HG03439 (cell line): ENCODE measurements at regions not wholly inside any gene's neighbourhood (a gene's known extent, or its start where the extent isn't known, plus 50 kb on each side); places are given as distances from the start of the nearest gene placed in this dataset.

Experiments
- ATAC-seq: cut with Tn5 transposase; IDR thresholded peaks from one replicate; pipeline ENCODE4 v1.9.1; 2021; ENCODE audit warnings: mild to moderate bottlenecking, moderate library complexity; ENCODE audit not compliant: unreplicated experiment

DNA sequence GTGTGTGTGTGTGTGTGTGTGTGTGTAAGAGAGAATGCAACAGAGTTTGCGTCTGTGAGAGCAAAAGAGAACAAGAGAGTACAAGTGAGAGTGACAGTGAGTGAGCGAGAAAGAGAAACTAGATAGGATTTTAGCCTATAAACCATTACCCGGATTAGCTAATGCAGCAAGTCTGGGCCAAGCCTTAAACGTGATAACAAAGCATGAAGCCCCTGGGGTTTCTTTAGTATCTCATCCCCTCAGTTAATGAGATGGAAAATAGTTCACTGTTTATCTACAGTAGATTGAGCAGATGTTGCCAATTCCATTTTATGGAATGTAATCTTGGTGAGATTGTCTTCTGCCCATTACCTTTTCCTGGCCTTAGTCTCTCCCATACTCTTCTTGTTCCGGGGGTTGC, 114.5 kb downstream of the MAT2B start:
- ATAC-seq = no peak

DNA sequence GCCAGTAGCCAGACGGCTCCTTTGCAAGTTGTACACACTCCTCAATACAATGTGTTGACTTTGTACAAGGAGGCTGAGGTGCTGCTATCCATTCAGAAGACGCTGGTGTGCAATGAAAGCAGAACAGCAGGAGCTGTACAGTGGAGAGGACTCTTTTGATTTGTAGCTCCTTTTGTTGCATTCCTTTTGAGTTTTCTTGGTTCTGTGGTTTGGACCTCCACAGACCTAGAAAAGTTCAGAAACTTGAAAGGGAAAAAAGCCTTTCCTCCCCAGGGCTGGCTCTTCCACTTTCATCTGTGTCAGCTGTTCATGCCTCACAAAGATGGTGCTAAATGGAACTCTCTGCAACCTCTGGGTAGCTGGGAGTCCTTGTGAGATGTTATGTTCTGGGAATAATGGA, 117.4 kb downstream of the MAT2B start:
- no peak for ATAC-seq

DNA sequence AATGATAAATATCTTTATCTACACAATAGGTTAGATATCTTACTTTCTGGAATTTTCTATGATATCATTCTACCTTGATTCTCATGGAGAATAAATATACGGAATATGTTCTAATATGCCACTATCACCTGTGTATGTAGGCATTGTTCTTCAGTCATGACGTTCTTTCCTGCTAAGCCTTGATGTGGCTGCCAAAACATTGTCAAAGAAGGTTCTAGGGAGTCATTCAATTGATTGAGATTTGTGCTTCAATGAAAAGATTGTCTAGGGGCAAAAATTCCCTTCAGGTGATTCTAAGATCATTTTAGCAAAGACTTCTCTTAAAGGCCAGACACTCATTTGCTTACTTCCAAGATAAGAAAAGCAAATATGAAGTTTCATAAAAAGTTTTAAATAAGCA, 118.1 kb downstream of the MAT2B start:
- no peak for ATAC-seq

DNA sequence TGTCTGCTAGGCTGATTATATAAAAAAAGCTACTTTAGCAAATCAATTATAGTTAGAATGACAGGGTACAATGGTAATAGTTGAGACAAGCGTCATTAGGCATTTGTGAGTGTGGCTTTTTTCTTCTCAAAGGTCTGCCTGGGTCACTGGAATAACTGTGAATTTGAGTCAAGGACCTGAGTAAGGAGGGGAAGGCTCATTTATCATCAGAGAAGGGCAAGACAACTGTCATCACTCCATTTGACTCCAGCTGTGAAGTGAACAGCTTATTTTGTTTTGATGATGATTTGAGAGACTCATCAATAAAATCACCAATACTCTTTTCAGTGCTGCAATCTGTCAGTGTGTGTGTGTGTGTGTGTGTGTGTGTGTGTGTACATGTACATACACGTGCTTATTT, 118.6 kb downstream of the MAT2B start:
- no peak for ATAC-seq

DNA sequence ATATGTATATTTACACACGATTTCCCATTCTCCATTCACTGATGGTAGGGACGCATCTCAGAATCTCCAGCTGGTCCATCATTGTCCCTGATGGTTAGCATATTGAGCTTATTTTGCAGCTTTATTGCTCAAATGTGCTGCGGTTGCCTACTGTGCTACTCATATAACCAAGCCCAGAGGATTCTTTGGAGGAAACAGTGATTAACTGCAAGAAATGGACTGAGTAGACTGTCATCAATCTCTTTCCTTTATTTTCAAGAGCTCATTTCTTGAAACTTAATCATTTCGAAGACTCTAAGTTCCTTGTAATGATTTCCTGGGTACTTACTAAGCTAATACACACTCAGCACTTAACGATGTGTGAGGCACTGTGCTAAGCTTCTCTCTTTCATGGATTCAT, 119.0 kb downstream of the MAT2B start:
- no peak for ATAC-seq

DNA sequence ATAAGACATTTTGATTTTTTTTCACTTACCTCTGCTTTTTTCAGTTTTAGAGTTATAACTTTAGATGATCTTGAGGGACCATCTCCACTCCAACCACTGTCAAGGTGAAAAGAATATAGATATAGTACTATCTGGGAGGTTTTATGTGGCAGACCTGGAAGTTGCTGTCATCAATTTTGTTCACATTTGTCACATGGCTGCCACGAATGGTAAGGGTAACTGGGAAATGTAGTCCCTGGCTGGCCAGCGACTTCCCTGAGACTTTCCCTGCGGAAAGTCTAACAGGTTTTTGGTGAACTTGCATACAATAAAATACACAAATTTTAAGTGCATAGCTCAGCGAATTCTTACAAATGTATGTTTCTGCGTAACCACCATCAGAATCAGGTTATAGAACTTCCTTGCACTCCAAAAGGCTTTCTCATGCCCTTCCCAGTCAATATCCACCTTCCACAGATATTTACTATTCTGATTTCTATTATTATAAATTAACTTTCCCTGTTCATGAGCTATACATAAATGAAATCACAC, 121.5 kb downstream of the MAT2B start:
- no peak for ATAC-seq

DNA sequence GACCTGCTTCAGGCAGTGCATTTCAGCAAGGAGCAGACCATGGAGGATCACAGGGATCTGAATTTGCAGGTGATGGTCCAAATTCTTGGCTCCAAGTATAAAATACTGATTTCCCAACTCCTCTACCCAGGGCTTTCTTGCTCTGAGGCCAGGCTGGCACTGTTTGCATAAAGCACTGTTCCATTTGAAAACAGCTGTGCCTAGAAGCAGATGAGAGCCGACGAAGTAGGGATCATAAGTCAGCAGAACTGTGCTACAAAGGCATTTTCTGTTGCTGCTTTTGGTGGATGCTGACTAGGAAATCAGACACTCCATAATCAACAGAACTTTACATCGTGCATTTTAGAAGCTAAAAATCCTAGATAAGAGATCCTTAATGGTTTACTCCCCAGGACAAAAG, 126.4 kb downstream of the MAT2B start:
- no peak for ATAC-seq

DNA sequence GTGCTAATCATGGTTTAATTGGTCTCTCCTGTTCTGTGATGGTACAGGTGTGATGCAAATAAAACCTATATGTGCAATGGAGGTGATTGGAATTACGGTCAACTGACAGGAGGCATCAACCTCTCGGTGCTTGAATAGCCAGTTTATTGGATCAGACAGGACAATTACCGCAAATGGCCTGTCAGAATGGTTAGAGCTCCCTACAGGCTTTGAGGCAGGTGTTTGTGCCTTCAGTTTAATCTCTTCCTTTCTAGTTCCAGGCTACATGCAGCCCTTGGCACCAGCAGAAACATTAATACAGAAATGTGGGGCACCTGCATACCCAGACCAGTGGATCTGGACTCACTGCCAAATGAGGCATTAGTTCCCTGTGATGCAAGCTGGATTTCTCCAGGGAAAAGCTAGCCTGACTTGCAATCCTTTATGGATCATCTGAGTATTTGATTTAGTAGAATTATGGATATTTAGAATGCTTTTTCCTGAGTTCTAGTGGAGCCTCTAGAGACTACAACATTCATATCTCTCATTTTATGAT, 128.6 kb downstream of the MAT2B start:
- ATAC-seq = no peak

DNA sequence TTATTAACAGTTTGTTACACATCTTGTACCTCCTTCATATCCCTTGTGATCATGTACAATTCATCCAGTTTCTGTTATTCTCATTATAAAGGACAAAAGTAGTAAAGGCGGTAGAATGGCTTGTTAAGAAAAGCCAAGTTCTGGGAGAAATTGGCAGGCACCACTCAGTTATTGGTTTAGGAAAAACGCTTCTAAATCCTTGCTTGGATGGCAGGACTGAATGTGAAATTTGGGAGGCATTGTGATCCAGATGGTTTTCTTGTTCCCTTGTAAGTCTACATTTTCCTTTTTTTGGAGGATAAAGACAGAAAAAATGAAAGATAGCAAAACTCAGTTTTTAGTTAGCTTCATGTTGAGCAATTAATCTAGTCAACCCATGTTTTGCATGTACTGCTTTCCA, 130.2 kb downstream of the MAT2B start:
- no peak for ATAC-seq

DNA sequence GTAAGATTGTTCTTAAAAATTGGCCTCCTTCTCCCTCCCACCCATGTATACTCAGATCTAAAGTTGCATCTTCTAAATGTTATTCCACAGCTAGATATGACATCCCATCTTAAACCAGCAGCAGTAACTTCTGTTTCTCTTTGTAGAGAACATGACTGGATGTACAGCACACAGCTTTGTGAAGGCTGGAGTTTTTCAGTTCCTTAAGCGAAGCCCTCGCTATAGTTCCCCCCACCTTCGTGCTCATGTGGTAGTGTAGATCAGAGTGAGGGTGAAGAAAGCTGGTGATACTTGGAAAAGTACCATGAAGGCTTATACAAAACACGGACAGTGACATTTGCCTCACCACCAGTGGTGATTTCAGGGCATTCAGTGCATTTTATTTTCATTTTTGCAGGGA, 137.5 kb downstream of the MAT2B start:
- ATAC-seq = no peak

DNA sequence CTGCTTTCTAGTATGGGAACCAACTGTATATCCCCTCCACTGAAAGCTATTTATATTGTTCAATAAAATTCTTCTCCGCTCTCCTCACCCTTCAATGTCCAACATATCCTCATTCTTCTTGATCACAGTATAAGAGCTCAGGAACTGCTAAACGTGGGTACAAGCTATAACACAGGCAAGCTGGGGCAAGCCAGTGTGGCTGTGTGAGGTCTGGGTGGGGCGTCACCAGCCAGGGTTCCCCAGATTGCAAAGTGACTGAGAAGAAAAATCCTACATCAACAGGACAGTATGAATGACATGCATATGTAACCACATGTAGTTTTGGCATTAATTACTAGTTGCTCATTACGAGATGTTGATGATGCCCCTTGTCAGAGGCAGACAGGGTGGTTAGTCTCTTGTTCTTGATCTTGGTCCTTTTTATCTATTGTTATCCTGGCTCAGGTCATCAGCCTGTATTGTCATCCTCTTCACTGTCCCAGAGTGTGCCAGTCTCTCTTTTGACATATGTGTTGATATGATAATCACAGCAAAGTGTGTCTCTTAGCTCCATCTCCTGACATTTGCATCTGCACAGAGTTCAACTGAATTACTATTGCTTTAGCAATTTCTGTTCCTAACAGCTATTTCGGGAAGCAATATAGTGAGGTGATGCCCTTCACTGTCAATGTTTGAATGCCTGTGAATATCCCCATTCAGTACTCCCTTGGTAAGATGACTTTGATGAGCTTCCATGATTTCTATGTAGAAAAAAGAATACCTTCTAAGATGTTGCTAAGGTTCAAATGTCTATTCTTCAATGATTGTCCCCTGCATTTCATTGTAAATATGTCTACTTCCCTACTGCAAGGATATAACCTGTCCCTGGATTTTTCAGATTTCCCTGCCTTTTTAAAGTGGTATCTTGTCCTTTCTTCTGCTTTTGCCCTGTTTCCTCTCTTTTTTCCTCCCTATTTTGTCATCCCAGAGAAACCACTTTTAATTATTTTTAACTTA, 140.3 kb downstream of the MAT2B start:
- no peak for ATAC-seq

DNA sequence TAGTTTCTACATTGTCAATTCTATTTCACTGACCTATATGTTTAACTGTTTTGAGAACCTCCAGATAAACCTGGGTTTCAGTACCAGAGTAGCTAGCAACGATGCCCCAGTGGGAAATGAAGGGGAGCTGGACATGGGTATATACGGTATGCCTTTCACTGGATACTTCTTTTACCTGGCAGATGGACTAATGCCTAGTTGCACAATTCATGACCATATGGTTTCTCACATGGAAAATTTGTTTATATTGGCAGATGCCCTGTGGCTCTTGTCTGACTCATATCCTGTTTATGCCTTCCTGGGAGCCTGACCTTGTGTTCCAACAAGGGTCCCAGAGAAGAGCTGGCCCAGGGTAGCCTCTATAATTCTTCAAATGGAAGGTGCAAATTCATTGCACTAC, 144.1 kb downstream of the MAT2B start:
- no peak for ATAC-seq

DNA sequence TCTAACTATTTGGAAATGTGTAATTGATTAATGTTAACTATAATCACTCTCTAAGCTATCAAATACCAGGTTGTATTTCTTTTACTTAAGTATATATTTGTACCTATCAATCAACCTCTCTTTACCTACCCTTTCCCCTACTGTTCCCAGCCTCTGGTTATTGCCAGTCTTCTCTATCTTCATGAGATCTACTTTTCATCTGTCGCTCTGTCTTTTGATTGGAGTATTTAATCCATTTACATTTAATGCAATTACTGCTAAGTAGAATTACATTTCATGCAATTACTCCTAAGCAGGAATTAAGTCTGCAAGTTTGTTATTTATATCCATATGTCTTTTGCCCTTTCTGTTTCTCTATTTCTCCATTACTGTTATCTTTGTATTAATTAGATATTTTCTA, 148.1 kb downstream of the MAT2B start:
- ATAC-seq = no peak

DNA sequence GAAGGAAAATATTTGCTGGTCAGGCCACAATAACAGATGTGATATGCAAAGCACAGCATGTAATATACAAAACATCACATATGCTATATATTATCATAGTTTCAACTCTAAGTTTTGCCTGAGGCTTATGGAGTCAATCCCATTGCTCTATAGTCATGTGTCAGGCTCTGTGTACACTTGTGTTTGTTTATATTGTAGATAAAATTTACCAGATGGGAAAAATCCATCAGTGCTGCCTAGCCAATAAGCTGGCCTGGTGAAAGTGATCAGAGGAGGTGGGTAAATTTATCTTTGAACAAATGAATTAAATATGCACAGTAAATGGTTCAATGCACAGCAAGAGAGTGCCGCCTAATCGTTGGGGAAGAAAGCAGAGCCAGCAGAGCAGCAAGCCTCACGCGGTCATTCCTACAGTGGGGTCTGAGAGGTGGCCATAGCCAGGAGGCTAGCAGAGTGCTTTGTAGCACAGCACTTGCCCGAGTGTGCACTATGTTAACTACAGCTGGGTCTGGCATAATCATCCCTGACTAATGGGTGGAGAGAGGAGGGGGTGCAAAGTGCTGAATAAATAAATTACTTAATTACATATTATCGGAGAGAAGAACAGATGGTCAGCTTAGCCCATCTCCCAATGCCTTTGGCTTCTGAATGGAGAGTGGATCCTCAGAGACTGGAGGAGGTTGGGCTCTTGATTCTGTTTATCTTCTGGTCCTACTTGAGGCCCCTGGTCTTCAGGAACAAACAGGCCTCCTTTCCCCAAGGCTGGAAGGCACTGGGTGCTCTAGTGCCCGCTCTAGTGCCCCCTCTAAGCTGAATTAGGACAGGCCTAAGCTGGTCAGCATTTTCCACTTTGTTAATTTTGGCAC, 153.5 kb downstream of the MAT2B start:
- ATAC-seq = no peak

DNA sequence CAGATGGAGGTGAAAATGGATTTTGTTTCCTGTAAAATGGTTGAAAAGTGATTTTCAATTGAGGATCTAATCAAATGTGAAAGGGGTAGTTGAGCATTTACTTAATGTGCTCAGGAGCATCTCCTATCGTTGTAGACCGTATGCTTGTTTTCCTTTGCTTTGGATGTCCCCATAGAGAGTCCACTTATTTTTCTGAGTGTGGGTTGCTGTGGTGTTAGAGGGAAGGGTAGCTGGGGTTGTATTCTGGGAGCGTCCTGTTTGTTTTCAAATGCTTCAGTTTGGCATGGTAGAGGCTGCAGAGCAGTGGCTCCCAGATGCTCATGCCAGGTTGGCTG, 154.1 kb downstream of the MAT2B start:
- no peak for ATAC-seq

DNA sequence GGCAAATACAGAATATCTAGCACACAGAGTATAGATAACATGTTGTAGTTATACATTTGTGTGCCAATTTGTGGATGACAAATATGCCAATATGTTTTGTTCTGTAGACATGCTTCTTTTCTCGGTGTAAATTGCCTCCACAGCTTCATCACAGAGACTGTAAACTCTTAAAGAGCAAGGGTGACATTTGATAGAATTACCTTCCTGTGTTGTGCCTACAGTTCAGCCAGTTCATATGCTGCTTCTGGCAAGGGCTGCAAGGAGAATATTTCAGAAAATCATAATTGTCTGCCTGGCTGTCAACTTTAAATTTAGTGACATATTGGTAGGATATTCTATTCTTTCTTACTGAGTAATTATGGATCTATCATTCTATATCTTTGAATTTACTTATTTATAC, 155.1 kb downstream of the MAT2B start:
- ATAC-seq = no peak

DNA sequence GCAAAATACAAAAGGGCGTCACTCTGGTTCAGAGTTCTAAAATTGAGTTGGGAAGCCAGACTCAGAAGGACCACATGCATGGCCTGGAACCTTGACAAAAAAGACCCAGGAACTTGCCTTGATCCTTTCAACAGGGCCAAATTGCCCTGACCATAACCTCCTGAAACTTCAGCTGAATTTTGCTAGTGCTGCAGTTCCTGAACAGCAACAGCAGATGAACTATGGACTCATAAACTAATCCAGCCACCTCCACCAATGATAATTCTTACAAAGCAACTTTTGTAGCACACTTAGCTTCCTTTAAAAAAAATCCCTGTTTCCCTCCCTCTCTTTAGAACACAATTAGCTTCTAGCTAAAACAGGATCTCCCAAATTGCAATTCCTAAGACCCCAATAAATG, 155.9 kb downstream of the MAT2B start:
- ATAC-seq = no peak

DNA sequence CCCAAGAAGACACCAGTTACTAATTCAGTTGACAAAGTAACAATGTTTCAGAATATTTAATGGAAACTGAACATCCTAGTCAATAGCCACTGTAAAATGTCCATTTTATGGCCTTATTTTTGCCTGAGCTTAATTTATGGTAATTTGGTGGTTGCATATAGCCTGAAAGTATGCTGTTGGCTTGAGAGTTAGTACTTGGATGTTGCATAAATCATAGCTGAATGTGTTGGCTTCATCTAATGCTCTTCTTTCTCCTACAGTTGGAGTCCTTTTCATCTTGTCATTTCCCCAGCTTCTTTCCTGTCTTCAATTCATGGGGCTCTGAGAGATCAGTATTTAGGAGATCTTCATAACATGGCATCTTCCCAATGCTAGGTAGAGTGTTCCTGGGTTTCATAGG, 164.6 kb downstream of the MAT2B start:
- no peak for ATAC-seq

DNA sequence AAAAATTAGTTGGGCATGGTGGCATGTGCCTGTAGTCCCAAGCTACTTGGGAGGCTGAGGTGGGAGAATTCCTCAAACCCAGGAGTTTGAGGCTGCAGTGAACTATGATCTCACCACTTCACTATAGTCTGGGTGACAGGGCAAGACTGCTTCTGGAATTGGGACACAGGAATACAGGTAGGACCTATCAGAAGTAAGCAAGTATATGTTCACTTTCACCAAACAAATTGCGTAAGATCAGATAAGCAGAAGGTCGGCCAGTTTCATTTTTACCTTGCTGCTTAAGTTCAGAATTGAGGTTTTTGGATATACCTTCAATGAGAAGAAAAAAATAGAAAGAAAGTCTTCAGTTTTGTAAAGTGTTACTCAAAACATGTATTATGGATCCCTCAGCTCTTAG, 171.7 kb downstream of the MAT2B start:
- ATAC-seq = no peak

DNA sequence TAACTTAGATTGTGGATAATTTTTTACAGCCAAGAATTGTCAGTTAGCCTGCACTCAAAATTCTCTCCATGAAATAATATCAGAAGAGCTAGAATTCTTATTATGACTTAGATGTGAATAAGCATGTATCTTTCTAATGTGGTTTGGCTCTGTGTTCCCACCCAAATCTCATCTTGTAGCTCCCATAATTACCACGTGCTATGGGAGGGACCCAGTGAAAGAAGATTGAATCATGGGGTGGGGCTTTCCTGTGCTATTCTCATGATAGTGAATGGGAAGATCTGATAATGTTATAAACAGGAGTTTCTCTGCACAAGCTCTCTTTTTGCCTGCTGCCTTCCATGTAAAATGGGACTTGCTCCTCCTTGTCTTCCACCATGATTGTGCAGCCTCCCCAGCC, 176.8 kb downstream of the MAT2B start:
- ATAC-seq = no peak

DNA sequence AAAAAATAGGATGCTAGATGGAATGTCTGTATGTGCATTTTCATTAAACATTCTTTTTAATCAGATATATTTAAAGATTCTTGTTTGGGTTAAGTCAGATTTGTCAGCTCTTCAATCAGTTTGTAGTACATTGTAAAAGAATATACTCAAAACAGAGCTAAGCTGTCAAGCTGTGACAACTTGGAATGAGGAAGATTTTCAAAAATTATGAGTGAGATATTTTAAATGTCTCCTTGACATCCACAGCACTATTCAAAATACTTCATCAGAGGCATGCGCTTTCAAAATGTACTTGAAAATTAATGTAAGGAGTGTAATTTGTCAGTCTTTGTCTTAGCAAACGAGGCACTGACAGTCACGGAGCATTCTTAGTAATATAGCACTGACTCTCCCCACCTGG, 182.0 kb downstream of the MAT2B start:
- no peak for ATAC-seq

DNA sequence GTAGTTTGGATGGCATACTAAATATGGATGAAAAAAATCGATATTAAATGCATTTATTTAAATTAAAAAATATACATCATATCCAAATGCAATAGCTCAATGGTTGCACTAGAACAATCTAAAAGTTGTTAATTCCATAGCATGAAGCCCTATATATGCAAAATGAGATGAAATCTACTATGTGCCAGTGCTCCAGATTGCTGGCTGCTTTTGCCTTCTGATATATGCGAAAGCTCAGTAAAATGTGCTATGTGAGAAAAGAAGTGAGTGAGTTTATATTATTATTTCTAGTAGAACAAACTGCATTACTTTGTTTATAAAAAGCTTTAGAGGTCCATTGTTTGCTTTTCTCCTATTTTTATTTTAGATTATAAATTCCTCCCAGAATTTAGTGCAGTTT, 186.7 kb downstream of the MAT2B start:
- ATAC-seq = no peak
